Upper lobe of left lung (tissue), 6 donors: ENCODE measurements at regions not wholly inside any gene's neighbourhood (a gene's known extent, or its start where the extent isn't known, plus 50 kb on each side); places are given as distances from the start of the nearest gene placed in this dataset.

Experiments used
- ATAC-seq, 2 donors: fragments of 200-7000 bp; cut with Tn5 transposase; one replicate each; pipeline ENCODE4 v1.9.1; 2022; ENCODE audit warnings: mild to moderate bottlenecking in 2 of 2, moderate library complexity in 2 of 2; ENCODE audit not compliant: low FRiP score in 2 of 2
- DNase-seq, 2 donors: peaks; one replicate each; pipeline ENCODE4 v3.0.0-alpha.2; 2019 to 2020
- H3K27ac ChIP-seq, 4 donors: fragments of 200-600 bp; sonication (generic); one replicate each; pipeline ENCODE4 v1.5.1; 2016 to 2019
- H3K27me3 ChIP-seq, 4 donors: fragments of 200-600 bp; sonication (generic); one replicate each; pipeline ENCODE4 v1.5.1; 2017 to 2019
- H3K36me3 ChIP-seq, 4 donors: fragments of 200-600 bp; sonication (generic); one replicate each; pipeline ENCODE4 v1.5.1; 2016 to 2019
- H3K4me1 ChIP-seq, 4 donors: fragments of 200-600 bp; sonication (generic); one replicate each; pipeline ENCODE4 v1.5.1; 2018 to 2019
- H3K4me3 ChIP-seq, 4 donors: fragments of 200-600 bp; sonication (generic); one replicate each; pipeline ENCODE4 v1.5.1; 2017 to 2019; ENCODE audit warnings: mild to moderate bottlenecking in 2 of 4, moderate library complexity in 1 of 4
- H3K9me3 ChIP-seq, 4 donors: fragments of 200-600 bp; sonication (generic); one replicate each; pipeline ENCODE4 v1.5.1; 2018 to 2019
- EP300 ChIP-seq, 4 donors: sonication (generic); formaldehyde crosslinking; IDR thresholded peaks; one replicate each; pipeline ENCODE4 v1.5.1; 2017; ENCODE audit warnings: antibody characterized with exemption in 4 of 4, control low read depth in 2 of 4
- POLR2A ChIP-seq, 4 donors: fragments of 450-650 bp; IDR thresholded peaks; one replicate each; pipeline ENCODE4 v1.5.1; 2016 to 2017; ENCODE audit warnings: antibody characterized with exemption in 4 of 4, mild to moderate bottlenecking in 2 of 4
- POLR2AphosphoS5 ChIP-seq, 2 donors: sonication (generic); formaldehyde crosslinking; IDR thresholded peaks; one replicate each; pipeline ENCODE4 v1.5.1; 2017; ENCODE audit warnings: antibody characterized with exemption in 2 of 2
- WGBS, 2 donors: methylation state at CpG; one replicate each; pipeline ENCODE4 v1.1.5; 2017 to 2018; 5-methylcytosine and 5-hydroxymethylcytosine counted together
- TF ChIP-seq, protein P1 (sequence below), 6 experiments: fragments of 450-650 bp in 4 of 6; fragments of 200-600 bp in 2 of 6; sonication (generic) in 2 of 6; IDR thresholded peaks; one replicate each; pipeline ENCODE4 v1.5.1; 2016 to 2019; ENCODE audit warnings: antibody characterized with exemption in 6 of 6
- donor health status: DM: no; HTN: no; CAD: no; lungs with moderate emphysema.
- donor health status: DM: no; HTN: yes; CAD: no; lungs with severe emphysema.

DNA sequence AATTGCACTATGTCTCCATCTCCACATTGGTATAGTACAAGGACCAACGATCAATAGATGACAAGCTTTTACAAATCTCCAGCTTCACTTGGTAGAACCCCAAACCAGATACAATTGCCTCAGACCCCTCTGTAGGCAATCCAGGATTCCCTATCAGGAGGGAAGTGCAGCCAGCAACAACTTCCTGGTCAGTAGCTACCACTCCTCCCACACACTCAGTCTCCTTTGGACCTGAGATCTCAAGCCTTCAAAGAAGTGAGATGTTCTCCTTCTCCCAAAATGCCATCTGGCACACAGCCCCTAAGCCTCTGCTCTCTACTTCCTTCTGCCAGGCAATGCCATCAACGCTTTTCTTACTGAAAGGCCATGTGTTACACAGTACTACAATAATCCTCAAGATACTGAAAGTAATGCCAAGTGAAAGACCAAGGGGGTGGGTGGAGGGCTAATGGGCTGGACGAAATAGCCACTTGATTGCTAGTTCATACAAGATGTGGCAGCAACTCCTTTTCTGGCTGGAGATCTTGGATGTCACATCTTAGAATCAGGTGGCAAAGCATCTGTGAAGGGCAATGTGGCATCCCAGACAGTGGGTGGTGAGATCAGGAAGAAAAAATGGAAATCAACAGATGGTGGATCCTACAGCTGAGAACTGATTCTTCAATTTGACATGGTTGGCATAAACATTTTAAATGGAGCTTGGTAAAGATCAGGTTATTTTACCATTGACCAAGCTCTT lies 75.3 kb upstream of the ACP3 start:
- Histone ChIP-seq H3K27me3 (no peaks in the 10 kb centered on the region), H3K4me1 (peaks cover 0 to 25% (median 6%) of the 10 kb centered on the region in 4 donors), H3K4me3 (no peak overlapping the region), H3K36me3 (no peaks in the 10 kb centered on the region), H3K27ac (no peak overlapping the region), H3K9me3 (no peaks in the 10 kb centered on the region)
- no peak for TF ChIP-seq POLR2A (IDR thresholded peaks at IDR 0.05)
- no peak for TF ChIP-seq POLR2AphosphoS5 (IDR thresholded peaks at IDR 0.05)
- TF ChIP-seq, protein P1, sequence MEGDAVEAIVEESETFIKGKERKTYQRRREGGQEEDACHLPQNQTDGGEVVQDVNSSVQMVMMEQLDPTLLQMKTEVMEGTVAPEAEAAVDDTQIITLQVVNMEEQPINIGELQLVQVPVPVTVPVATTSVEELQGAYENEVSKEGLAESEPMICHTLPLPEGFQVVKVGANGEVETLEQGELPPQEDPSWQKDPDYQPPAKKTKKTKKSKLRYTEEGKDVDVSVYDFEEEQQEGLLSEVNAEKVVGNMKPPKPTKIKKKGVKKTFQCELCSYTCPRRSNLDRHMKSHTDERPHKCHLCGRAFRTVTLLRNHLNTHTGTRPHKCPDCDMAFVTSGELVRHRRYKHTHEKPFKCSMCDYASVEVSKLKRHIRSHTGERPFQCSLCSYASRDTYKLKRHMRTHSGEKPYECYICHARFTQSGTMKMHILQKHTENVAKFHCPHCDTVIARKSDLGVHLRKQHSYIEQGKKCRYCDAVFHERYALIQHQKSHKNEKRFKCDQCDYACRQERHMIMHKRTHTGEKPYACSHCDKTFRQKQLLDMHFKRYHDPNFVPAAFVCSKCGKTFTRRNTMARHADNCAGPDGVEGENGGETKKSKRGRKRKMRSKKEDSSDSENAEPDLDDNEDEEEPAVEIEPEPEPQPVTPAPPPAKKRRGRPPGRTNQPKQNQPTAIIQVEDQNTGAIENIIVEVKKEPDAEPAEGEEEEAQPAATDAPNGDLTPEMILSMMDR (IDR thresholded peaks at IDR 0.05) = no peak
- TF ChIP-seq EP300 (IDR thresholded peaks at IDR 0.05) = no peak
- DNase-seq (no peak), ATAC-seq (no peak)
- 62 to 70% methylated on average over 3 of the region's 3 CpGs for WGBS, 2 donors

DNA sequence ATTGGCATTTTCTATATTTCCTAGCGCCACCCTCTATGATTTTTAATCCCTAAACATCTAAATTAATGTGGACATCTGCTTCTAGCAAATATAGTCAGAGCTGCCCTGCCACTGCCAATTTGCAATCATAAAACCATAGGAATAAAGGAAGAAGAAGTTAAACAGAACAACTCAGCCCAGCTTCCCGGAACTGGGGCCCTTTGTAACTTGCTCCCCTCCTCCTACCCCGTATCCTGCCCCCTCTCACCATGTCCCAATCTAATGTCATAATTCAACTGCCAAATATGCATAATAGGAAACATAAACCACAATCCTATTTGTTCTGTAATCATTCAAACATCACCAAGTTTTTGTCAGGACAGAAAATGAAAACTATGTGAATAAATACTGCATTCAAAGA lies 74.4 kb upstream of the ACP3 start:
- ATAC-seq = no peak
- Histone ChIP-seq H3K9me3 (no peaks in the 10 kb centered on the region), H3K27ac (no peak overlapping the region), H3K36me3 (no peaks in the 10 kb centered on the region), H3K4me3 (no peak overlapping the region), H3K27me3 (no peaks in the 10 kb centered on the region), H3K4me1 (peaks cover 0 to 26% (median 6%) of the 10 kb centered on the region in 4 donors)
- no peak for DNase-seq
- 46 to 58% methylated on average over 3 of the region's 3 CpGs for WGBS, 2 donors
- no peak for TF ChIP-seq EP300 (IDR thresholded peaks at IDR 0.05)

DNA sequence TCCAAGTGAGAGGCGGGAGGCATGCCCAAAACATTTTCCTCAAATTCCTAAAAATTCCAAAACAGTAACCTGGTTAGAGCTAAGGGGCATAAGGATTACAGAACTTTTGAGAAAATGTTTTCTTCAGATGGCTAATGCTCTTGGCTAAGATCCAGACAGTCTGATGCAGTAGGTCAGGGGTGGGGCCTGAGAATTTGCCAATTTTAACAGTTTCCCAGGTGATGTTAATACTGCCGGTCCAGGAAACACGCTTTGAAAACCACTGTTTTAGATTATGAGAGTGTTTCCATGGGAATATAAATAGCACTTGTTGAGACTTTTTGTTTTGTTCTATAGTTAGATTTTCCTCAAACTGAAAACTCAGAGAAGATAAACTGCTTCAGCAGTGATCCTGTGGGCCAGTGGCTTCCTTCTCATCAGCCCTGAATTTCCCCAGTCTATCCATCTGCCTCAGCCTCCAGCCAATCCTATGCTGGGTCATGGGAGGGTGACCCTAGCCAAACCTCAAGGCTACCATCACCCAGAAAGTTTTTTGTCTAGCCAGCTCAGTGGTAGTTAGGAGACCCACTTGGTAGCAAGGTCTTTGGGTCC lies 71.6 kb upstream of the ACP3 start:
- WGBS, 2 donors = 40 to 52% methylated on average over 3 of the region's 3 CpGs
- DNase-seq = no peak
- no peak for TF ChIP-seq POLR2AphosphoS5 (IDR thresholded peaks at IDR 0.05)
- H3K4me1 ChIP-seq = peaks cover 0 to 26% (median 6%) of the 10 kb centered on the region in 4 donors
- H3K36me3 ChIP-seq = no peaks in the 10 kb centered on the region
- no peak for ATAC-seq
- no peak overlapping the region for H3K4me3 ChIP-seq
- no peaks in the 10 kb centered on the region for H3K27me3 ChIP-seq
- no peaks in the 10 kb centered on the region for H3K9me3 ChIP-seq
- no peak overlapping the region for H3K27ac ChIP-seq

DNA sequence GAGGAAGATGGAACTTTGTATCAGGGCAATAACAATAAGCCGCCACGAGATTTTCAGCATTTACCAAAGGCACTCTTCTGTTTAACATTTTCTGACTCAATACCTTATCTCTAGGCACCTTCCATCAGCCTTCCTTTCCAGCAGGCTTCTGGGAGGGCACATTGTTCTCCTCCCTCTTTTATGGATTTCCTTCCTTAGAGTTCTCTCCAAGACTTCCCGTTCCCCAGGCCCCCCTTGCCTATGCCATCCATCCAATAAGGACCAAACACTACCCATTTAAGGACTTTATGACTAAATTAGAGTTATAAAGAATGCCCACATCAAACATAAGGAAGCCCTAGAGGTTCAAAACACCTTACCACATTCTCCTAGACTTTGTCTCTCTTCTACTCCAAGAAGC lies 71.0 kb upstream of the ACP3 start:
- TF ChIP-seq, protein P1 (IDR thresholded peaks at IDR 0.05) = no peak
- no peaks in the 10 kb centered on the region for H3K9me3 ChIP-seq
- ATAC-seq (no peak), DNase-seq (no peak)
- no peaks in the 10 kb centered on the region for H3K36me3 ChIP-seq
- no peak overlapping the region for H3K27ac ChIP-seq
- 72 to 74% methylated on average over 3 of the region's 3 CpGs for WGBS, 2 donors
- no peaks in the 10 kb centered on the region for H3K27me3 ChIP-seq
- H3K4me1 ChIP-seq = peaks cover 0 to 26% (median 6%) of the 10 kb centered on the region in 4 donors
- H3K4me3 ChIP-seq = no peak overlapping the region

DNA sequence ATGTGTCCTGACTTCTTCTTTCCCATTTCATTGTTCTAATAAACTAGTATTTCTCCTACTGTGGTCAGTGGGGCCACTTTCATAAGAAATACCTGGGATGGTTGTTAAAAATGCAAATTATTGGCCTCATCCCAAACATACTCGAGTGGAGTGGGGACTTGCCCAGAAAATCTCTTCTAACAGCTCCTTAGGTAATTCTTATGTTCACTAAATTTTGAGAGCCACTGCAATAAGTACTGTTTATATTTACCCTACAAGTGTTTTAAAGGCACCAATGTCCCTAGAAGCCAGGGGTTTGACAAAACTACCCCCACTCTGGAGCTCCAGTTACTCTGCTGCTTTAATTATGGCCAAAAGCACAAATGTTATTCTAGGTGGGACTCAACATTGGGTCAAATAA lies 70.0 kb upstream of the ACP3 start:
- Histone ChIP-seq H3K4me3 (no peak overlapping the region), H3K36me3 (no peaks in the 10 kb centered on the region), H3K27ac (no peak overlapping the region), H3K27me3 (no peaks in the 10 kb centered on the region), H3K9me3 (no peaks in the 10 kb centered on the region), H3K4me1 (peaks cover 0 to 22% (median 6%) of the 10 kb centered on the region in 4 donors)
- ATAC-seq (no peak), DNase-seq (no peak)
- no peak for TF ChIP-seq POLR2A (IDR thresholded peaks at IDR 0.05)
- no peak for TF ChIP-seq EP300 (IDR thresholded peaks at IDR 0.05)
- no peak for TF ChIP-seq POLR2AphosphoS5 (IDR thresholded peaks at IDR 0.05)
- TF ChIP-seq, protein P1 (IDR thresholded peaks at IDR 0.05) = no peak
- WGBS, 2 donors = 32 to 56% methylated on average over 1 of the region's 1 CpG

DNA sequence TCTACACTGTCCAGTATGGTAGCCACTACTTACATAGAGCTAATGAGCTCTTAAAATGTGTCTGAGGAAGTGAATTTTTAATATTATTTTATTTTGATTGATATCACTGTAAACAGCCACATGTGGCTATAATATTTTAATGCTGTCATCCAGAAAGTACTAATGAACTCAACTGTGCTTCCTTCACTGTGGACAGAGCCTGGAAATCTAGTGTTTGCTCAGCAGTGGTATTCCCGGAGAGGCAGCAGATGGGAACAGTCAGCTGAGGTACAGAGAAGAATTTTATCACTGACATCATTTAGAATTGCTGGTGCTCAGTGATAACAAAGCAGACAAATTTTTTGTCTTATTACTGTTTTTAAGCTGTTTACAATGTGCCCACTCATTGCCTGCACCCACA lies 68.7 kb upstream of the ACP3 start:
- ATAC-seq (no peak), DNase-seq (no peak)
- TF ChIP-seq, protein P1 (IDR thresholded peaks at IDR 0.05) = no peak
- TF ChIP-seq EP300 (IDR thresholded peaks at IDR 0.05) = no peak
- no peak for TF ChIP-seq POLR2AphosphoS5 (IDR thresholded peaks at IDR 0.05)
- no peak for TF ChIP-seq POLR2A (IDR thresholded peaks at IDR 0.05)
- Histone ChIP-seq H3K4me3 (no peak overlapping the region), H3K27me3 (no peaks in the 10 kb centered on the region), H3K4me1 (peaks cover 0 to 11% (median 3%) of the 10 kb centered on the region in 4 donors), H3K36me3 (no peaks in the 10 kb centered on the region), H3K9me3 (no peaks in the 10 kb centered on the region), H3K27ac (no peak overlapping the region)
- 18 to 65% methylated on average over 1 of the region's 1 CpG for WGBS, 2 donors
